ENCODE measurements at regions not wholly inside any gene's neighbourhood (a gene's known extent, or its start where the extent isn't known, plus 50 kb on each side); places are given as distances from the start of the nearest gene placed in this dataset.

GRCh38 chr10:55305285-55305684, 504.3 kb upstream of the PCDH15 start:
- TF ChIP-seq CTCF (IDR thresholded peaks at IDR 0.05) (no peak), POLR2A (IDR thresholded peaks at IDR 0.05) (no peak)

Measured in uterus (tissue), 2 donors.